SK-N-SH (cell line): ENCODE measurements at regions not wholly inside any gene's neighbourhood (a gene's known extent, or its start where the extent isn't known, plus 50 kb on each side); places are given as distances from the start of the nearest gene placed in this dataset.

Experiments
- MXI1 ChIP-seq: IDR thresholded peaks from 2 replicates; pipeline ENCODE4 v1.6.1; 2012; ENCODE audit warnings: mild to moderate bottlenecking, low read depth, low read length, improper control_type of control experiment
- RFX5 ChIP-seq: IDR thresholded peaks from 2 replicates; pipeline ENCODE4 v1.6.1; 2012; ENCODE audit warnings: mild to moderate bottlenecking, improper control_type of control experiment, low read length
- TAF1 ChIP-seq: IDR thresholded peaks from 2 replicates; pipeline ENCODE4 v1.6.1; 2012; ENCODE audit warnings: low read depth, mild to moderate bottlenecking, low read length, moderate library complexity, borderline replicate concordance
- TEAD4 ChIP-seq: IDR thresholded peaks from 2 replicates; pipeline ENCODE4 v1.4.0; 2012; ENCODE audit warnings: mild to moderate bottlenecking, borderline replicate concordance; ENCODE audit not compliant: insufficient read depth
- YY1 ChIP-seq: IDR thresholded peaks from 2 replicates; pipeline ENCODE4 v1.4.0; 2012; ENCODE audit warnings: low read depth, mild to moderate bottlenecking
- TF ChIP-seq, protein P1 (sequence below): fragments of 200-600 bp; sonication (generic); IDR thresholded peaks from 2 replicates; pipeline ENCODE4 v1.6.1; 2017; ENCODE audit warnings: antibody characterized with exemption, mild to moderate bottlenecking, moderate library complexity
- TF ChIP-seq, protein P2 (sequence below): IDR thresholded peaks from 2 replicates; pipeline ENCODE4 v1.6.1; 2012; ENCODE audit warnings: mild to moderate bottlenecking, low read depth, low read length, moderate library complexity

DNA sequence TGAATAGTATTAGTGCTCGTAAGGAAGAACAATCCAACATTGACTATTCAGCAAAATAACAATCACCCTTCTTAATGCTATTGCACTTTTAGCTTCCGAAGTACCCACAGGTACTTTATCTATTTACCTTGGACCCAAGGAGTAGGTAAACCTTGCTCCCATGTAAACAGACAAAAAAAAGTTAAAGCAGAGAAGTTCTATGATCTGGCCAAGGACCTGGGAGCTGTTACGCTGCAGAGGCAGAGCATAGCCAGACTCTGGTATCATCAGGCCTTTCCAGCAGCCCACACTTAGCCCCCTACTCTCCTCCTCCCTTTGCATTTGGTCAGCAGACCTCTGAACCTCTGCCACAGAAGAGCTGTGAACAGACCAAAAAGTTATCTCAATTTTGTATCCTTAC is 130.3 kb upstream of the TPM1 start:
- TF ChIP-seq, protein P1, sequence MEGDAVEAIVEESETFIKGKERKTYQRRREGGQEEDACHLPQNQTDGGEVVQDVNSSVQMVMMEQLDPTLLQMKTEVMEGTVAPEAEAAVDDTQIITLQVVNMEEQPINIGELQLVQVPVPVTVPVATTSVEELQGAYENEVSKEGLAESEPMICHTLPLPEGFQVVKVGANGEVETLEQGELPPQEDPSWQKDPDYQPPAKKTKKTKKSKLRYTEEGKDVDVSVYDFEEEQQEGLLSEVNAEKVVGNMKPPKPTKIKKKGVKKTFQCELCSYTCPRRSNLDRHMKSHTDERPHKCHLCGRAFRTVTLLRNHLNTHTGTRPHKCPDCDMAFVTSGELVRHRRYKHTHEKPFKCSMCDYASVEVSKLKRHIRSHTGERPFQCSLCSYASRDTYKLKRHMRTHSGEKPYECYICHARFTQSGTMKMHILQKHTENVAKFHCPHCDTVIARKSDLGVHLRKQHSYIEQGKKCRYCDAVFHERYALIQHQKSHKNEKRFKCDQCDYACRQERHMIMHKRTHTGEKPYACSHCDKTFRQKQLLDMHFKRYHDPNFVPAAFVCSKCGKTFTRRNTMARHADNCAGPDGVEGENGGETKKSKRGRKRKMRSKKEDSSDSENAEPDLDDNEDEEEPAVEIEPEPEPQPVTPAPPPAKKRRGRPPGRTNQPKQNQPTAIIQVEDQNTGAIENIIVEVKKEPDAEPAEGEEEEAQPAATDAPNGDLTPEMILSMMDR, result no peak
- no peak for TF ChIP-seq YY1
- TF ChIP-seq, protein P2, sequence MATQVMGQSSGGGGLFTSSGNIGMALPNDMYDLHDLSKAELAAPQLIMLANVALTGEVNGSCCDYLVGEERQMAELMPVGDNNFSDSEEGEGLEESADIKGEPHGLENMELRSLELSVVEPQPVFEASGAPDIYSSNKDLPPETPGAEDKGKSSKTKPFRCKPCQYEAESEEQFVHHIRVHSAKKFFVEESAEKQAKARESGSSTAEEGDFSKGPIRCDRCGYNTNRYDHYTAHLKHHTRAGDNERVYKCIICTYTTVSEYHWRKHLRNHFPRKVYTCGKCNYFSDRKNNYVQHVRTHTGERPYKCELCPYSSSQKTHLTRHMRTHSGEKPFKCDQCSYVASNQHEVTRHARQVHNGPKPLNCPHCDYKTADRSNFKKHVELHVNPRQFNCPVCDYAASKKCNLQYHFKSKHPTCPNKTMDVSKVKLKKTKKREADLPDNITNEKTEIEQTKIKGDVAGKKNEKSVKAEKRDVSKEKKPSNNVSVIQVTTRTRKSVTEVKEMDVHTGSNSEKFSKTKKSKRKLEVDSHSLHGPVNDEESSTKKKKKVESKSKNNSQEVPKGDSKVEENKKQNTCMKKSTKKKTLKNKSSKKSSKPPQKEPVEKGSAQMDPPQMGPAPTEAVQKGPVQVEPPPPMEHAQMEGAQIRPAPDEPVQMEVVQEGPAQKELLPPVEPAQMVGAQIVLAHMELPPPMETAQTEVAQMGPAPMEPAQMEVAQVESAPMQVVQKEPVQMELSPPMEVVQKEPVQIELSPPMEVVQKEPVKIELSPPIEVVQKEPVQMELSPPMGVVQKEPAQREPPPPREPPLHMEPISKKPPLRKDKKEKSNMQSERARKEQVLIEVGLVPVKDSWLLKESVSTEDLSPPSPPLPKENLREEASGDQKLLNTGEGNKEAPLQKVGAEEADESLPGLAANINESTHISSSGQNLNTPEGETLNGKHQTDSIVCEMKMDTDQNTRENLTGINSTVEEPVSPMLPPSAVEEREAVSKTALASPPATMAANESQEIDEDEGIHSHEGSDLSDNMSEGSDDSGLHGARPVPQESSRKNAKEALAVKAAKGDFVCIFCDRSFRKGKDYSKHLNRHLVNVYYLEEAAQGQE, result no peak
- no peak for TF ChIP-seq MXI1
- TF ChIP-seq TEAD4, result no peak
- TF ChIP-seq TAF1, result no peak
- TF ChIP-seq RFX5, result no peak
